ENCODE measurements at regions not wholly inside any gene's neighbourhood (a gene's known extent, or its start where the extent isn't known, plus 50 kb on each side); places are given as distances from the start of the nearest gene placed in this dataset.

- no peak for TF ChIP-seq CHD7 (IDR thresholded peaks at IDR 0.05; ENCODE audit: insufficient replicate concordance, low read length)
- no peak for TF ChIP-seq RBBP5 (IDR thresholded peaks at IDR 0.05; ENCODE audit: borderline replicate concordance, low read depth, low read length)
- no peak for TF ChIP-seq E2F6 (IDR thresholded peaks at IDR 0.05)
- TF ChIP-seq MAX (IDR thresholded peaks at IDR 0.05) = no peak
- TF ChIP-seq RAD21 (IDR thresholded peaks at IDR 0.05 in 1 of 2, conservative IDR thresholded peaks at IDR 0.05 in 1 of 2; ENCODE audit: low read depth in 2 of 2, low read length in 2 of 2) = peak; percentile 48 to 63
- TF ChIP-seq RNF2 (IDR thresholded peaks at IDR 0.05; ENCODE audit: borderline replicate concordance, low read depth, low read length, missing control alignments, poor library complexity, severe bottlenecking) = no peak
- TF ChIP-seq SP2 (IDR thresholded peaks at IDR 0.05; ENCODE audit: low read length) = no peak
- TF ChIP-seq POU5F1 (IDR thresholded peaks at IDR 0.05; ENCODE audit: low read depth, low read length) = no peak
- no peak for TF ChIP-seq RXRA (IDR thresholded peaks at IDR 0.05; ENCODE audit: insufficient read depth, low read depth, low read length)
- TF ChIP-seq SUZ12 (IDR thresholded peaks at IDR 0.05; ENCODE audit: low read length) = no peak
Observed at GRCh38 chr3:160133757-160134156, 91.5 kb upstream of the C3orf80 start (continued).

Data from H1 (cell line).